ENCODE measurements at regions not wholly inside any gene's neighbourhood (a gene's known extent, or its start where the extent isn't known, plus 50 kb on each side); places are given as distances from the start of the nearest gene placed in this dataset.

DNA sequence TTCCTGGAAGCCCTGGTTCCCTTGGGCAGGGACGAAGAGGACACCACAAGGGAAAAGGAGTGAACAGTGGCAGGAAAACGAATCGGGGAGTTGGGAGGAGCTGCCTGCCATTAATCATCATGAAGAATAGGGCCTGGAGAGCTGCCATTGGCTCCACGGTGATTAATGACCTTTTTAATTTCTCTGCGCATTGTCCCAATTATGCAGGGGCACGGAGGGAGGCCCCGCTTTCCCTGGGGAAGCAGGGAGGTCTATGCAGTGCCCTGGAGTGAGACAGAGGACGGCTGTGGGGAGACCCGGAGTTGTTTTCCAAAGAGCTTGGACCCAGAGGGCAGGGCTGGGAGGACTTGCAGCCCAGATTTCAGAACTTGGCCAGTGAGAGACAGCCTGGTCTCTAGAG lies 338.9 kb upstream of the C16orf82 start:
- TF ChIP-seq, protein P1, sequence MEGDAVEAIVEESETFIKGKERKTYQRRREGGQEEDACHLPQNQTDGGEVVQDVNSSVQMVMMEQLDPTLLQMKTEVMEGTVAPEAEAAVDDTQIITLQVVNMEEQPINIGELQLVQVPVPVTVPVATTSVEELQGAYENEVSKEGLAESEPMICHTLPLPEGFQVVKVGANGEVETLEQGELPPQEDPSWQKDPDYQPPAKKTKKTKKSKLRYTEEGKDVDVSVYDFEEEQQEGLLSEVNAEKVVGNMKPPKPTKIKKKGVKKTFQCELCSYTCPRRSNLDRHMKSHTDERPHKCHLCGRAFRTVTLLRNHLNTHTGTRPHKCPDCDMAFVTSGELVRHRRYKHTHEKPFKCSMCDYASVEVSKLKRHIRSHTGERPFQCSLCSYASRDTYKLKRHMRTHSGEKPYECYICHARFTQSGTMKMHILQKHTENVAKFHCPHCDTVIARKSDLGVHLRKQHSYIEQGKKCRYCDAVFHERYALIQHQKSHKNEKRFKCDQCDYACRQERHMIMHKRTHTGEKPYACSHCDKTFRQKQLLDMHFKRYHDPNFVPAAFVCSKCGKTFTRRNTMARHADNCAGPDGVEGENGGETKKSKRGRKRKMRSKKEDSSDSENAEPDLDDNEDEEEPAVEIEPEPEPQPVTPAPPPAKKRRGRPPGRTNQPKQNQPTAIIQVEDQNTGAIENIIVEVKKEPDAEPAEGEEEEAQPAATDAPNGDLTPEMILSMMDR (IDR thresholded peaks at IDR 0.05), result no peak
- no peak for TF ChIP-seq POLR2A (IDR thresholded peaks at IDR 0.05)
- no peak overlapping the region for H3K4me3 ChIP-seq (ENCODE audit: low read depth, poor library complexity, severe bottlenecking)
- intact Hi-C loops (cut with DNase I; ENCODE audit: low total_unique reads), result no loop called here
- DNase-seq (ENCODE audit: low spot score in 2 of 2), result no peak
- 8 to 14% methylated on average over 9 of the region's 9 CpGs for WGBS, 2 donors

DNA sequence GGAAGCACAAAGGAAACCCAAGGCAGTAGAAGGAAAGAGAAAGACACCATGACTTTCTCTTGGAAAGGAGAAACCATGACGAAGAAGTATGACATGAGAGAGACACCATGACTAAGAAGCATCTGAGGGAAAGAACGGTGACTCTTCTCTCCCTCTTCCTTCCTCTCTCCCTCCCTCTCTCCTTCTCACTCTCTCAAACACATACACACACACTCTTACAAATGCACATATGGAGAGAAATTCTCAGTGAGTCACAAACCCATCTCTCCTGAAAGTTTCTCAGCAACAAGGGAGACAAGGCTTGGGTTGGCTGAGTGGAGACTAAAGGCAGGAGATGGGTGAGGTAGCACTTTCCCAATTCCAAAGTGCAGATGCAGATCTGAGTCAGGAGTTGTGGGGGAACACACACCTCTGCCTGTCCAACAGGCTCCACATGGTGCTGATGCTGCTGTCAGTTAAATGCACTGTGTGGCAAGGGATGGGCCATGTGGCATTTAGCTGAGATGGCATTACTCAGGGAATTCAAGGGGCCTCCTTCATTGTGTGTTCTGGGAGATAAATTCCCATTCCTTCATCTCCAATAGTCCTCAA lies 336.7 kb upstream of the C16orf82 start:
- intact Hi-C loops (cut with DNase I; ENCODE audit: low total_unique reads), result no loop called here
- WGBS, 2 donors, result 79 to 84% methylated on average over 2 of the region's 2 CpGs
- TF ChIP-seq POLR2A (IDR thresholded peaks at IDR 0.05), result no peak
- TF ChIP-seq, protein P1 (IDR thresholded peaks at IDR 0.05), result no peak

GRCh38 chr16:26731729-26732128 lies 335.0 kb upstream of the C16orf82 start:
- intact Hi-C loops (cut with DNase I; ENCODE audit: low total_unique reads), result no loop called here
- WGBS, 2 donors, result 81 to 95% methylated on average over 4 of the region's 4 CpGs

More for the DNA sequence above, 336.7 kb upstream of the C16orf82 start:
- no peak for DNase-seq (ENCODE audit: low spot score in 2 of 2)
- no peak overlapping the region for H3K4me3 ChIP-seq (ENCODE audit: low read depth, poor library complexity, severe bottlenecking)

GRCh38 chr16:26733710-26734109 lies 333.0 kb upstream of the C16orf82 start:
- DNase-seq (ENCODE audit: low spot score in 2 of 2), result no peak
- 41 to 73% methylated on average over 1 of the region's 1 CpG for WGBS, 2 donors
- intact Hi-C loops (cut with DNase I; ENCODE audit: low total_unique reads), result no loop called here
- no peak overlapping the region for H3K4me3 ChIP-seq (ENCODE audit: low read depth, poor library complexity, severe bottlenecking)
- no peak for TF ChIP-seq POLR2A (IDR thresholded peaks at IDR 0.05)
- TF ChIP-seq, protein P1 (IDR thresholded peaks at IDR 0.05), result no peak

More at GRCh38 chr16:26731729-26732128, 335.0 kb upstream of the C16orf82 start:
- no peak for DNase-seq (ENCODE audit: low spot score in 2 of 2)
- H3K4me3 ChIP-seq (ENCODE audit: low read depth, poor library complexity, severe bottlenecking), result no peak overlapping the region
- TF ChIP-seq, protein P1 (IDR thresholded peaks at IDR 0.05), result no peak
- no peak for TF ChIP-seq POLR2A (IDR thresholded peaks at IDR 0.05)

DNA sequence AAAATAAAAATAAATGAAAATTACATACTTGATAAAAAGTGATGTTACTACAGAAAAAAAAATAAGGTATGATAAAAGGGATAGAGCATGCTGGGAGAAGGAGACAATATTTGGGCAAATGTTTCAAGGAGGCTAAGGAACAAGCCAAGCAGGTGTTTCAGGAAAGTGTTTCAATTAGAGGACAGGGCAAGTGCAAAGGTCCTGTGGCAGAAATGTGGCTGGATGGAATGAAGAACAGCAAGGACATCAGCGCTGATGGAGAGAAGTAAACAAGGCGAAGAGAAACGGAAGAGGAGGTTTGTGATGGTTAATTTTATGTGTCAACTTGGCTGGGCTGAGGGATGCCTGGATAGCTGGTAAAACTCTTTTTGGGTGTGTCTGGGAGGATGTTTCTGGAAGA lies 331.2 kb upstream of the C16orf82 start:
- 87 to 88% methylated on average over 3 of the region's 3 CpGs for WGBS, 2 donors
- H3K4me3 ChIP-seq (ENCODE audit: low read depth, poor library complexity, severe bottlenecking), result no peak overlapping the region
- TF ChIP-seq, protein P1 (IDR thresholded peaks at IDR 0.05), result no peak
- TF ChIP-seq POLR2A (IDR thresholded peaks at IDR 0.05), result no peak
- no peak for DNase-seq (ENCODE audit: low spot score in 2 of 2)
- intact Hi-C loops (cut with DNase I; ENCODE audit: low total_unique reads), result no loop called here

GRCh38 chr16:26736084-26736483 lies 330.6 kb upstream of the C16orf82 start:
- no peak overlapping the region for H3K4me3 ChIP-seq (ENCODE audit: low read depth, poor library complexity, severe bottlenecking)
- DNase-seq (ENCODE audit: low spot score in 2 of 2), result no peak
- intact Hi-C loops (cut with DNase I; ENCODE audit: low total_unique reads), result no loop called here
- TF ChIP-seq POLR2A (IDR thresholded peaks at IDR 0.05), result no peak
- TF ChIP-seq, protein P1 (IDR thresholded peaks at IDR 0.05), result no peak
- 82 to 87% methylated on average over 4 of the region's 4 CpGs for WGBS, 2 donors
